ENCODE measurements at regions not wholly inside any gene's neighbourhood (a gene's known extent, or its start where the extent isn't known, plus 50 kb on each side); places are given as distances from the start of the nearest gene placed in this dataset.

DNA sequence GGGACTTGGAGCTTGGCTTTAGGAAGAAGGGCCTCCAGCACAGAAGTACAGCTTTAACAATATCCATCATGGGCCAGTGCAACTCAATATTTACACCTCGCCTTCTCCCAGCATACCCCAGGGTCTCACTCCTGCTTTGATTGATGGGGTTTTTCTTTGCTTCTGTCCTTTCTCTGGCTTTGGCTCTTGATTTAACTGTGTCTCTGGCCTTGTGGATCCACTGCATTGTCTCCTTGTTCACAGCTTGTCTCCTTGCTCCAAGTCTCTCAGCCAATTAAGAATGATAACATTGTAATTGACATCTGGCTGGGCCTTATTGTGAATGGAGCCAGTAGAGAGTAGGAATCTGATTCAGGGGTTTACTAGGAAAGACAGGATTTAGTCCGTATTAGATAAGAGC lies 1019.5 kb downstream of the TMEM182 start:
- H3K36me3 ChIP-seq (ENCODE audit: insufficient read depth, low read length): no peaks in the 10 kb centered on the region
- H2AFZ ChIP-seq (ENCODE audit: low read depth, low read length): no peak overlapping the region
- TF ChIP-seq EZH2 (IDR thresholded peaks at IDR 0.05; ENCODE audit: borderline replicate concordance, insufficient read depth, low read length, poor library complexity, severe bottlenecking) (no peak), EP300 (conservative IDR thresholded peaks at IDR 0.05; ENCODE audit: poor library complexity, severe bottlenecking) (no peak), SMC3 (conservative IDR thresholded peaks at IDR 0.05; ENCODE audit: poor library complexity) (no peak), RAD21 (conservative IDR thresholded peaks at IDR 0.05) (no peak), REST (IDR thresholded peaks at IDR 0.05; ENCODE audit: borderline replicate concordance) (no peak), TAF1 (IDR thresholded peaks at IDR 0.05; ENCODE audit: low read depth) (no peak), MXI1 (conservative IDR thresholded peaks at IDR 0.05; ENCODE audit: poor library complexity, severe bottlenecking) (no peak), POLR2AphosphoS5 (IDR thresholded peaks at IDR 0.05) (no peak)
- TF ChIP-seq, protein P1, sequence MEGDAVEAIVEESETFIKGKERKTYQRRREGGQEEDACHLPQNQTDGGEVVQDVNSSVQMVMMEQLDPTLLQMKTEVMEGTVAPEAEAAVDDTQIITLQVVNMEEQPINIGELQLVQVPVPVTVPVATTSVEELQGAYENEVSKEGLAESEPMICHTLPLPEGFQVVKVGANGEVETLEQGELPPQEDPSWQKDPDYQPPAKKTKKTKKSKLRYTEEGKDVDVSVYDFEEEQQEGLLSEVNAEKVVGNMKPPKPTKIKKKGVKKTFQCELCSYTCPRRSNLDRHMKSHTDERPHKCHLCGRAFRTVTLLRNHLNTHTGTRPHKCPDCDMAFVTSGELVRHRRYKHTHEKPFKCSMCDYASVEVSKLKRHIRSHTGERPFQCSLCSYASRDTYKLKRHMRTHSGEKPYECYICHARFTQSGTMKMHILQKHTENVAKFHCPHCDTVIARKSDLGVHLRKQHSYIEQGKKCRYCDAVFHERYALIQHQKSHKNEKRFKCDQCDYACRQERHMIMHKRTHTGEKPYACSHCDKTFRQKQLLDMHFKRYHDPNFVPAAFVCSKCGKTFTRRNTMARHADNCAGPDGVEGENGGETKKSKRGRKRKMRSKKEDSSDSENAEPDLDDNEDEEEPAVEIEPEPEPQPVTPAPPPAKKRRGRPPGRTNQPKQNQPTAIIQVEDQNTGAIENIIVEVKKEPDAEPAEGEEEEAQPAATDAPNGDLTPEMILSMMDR (IDR thresholded peaks at IDR 0.05; ENCODE audit: poor library complexity, severe bottlenecking): no peak
- no peak overlapping the region for H3K4me2 ChIP-seq (ENCODE audit: low read length)
- no peaks in the 10 kb centered on the region for H4K20me1 ChIP-seq (ENCODE audit: insufficient read depth)
- no peaks in the 10 kb centered on the region for H3F3A ChIP-seq (ENCODE audit: insufficient read depth, low read length, poor library complexity, severe bottlenecking)
- no peaks in the 10 kb centered on the region for H3K9me2 ChIP-seq (ENCODE audit: insufficient read depth, low read length)
- no peaks in the 10 kb centered on the region for H3K27me3 ChIP-seq (ENCODE audit: insufficient read depth, low read depth, low read length)
- H3K79me2 ChIP-seq (replicated peaks; ENCODE audit: insufficient read depth, low read length): no peaks in the 10 kb centered on the region
- no peak overlapping the region for H3K4me3 ChIP-seq (ENCODE audit: low read length)
- H3K9ac ChIP-seq (ENCODE audit: low read length): no peak overlapping the region
- no peak overlapping the region for H3K27ac ChIP-seq (ENCODE audit: low read length)
- no peaks in the 10 kb centered on the region for H3K9me3 ChIP-seq (ENCODE audit: low read length)

DNA sequence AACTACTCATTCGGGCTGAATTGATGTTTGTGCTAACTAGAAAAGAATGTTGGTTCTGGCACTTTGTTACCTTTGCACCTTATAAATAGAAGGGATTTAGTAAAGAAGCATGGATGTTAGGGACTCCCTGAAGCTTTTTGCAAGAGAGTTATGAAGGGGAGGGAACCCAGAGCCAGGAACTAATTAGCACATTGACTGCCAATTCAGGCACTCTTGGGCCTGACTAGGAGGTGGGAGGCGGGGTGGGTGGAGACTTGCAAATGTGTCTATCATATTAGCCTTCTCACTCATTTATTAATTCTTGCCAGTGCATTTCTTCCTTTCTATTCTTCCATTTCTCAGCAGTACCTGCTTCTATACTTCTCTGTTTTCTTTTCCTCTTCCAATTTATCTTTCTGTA lies 1022.4 kb downstream of the TMEM182 start:
- H3K27ac ChIP-seq (ENCODE audit: low read length): no peak overlapping the region

More for the DNA sequence above, 1022.4 kb downstream of the TMEM182 start:
- Histone ChIP-seq H3K36me3 (ENCODE audit: insufficient read depth, low read length) (no peaks in the 10 kb centered on the region), H3K27me3 (ENCODE audit: insufficient read depth, low read depth, low read length) (no peaks in the 10 kb centered on the region), H3K79me2 (replicated peaks; ENCODE audit: insufficient read depth, low read length) (no peaks in the 10 kb centered on the region), H4K20me1 (ENCODE audit: insufficient read depth) (no peaks in the 10 kb centered on the region), H3K9me3 (ENCODE audit: low read length) (no peaks in the 10 kb centered on the region), H2AFZ (ENCODE audit: low read depth, low read length) (no peak overlapping the region), H3K4me3 (ENCODE audit: low read length) (no peak overlapping the region), H3F3A (ENCODE audit: insufficient read depth, low read length, poor library complexity, severe bottlenecking) (peaks cover 4% of the 10 kb centered on the region), H3K9ac (ENCODE audit: low read length) (no peak overlapping the region), H3K4me2 (ENCODE audit: low read length) (no peak overlapping the region), H3K9me2 (ENCODE audit: insufficient read depth, low read length) (no peaks in the 10 kb centered on the region)
- no peak for TF ChIP-seq SMC3 (conservative IDR thresholded peaks at IDR 0.05; ENCODE audit: poor library complexity)
- no peak for TF ChIP-seq TAF1 (IDR thresholded peaks at IDR 0.05; ENCODE audit: low read depth)
- TF ChIP-seq POLR2AphosphoS5 (IDR thresholded peaks at IDR 0.05): no peak
- TF ChIP-seq RAD21 (conservative IDR thresholded peaks at IDR 0.05): no peak
- TF ChIP-seq REST (IDR thresholded peaks at IDR 0.05; ENCODE audit: borderline replicate concordance): no peak
- TF ChIP-seq EP300 (conservative IDR thresholded peaks at IDR 0.05; ENCODE audit: poor library complexity, severe bottlenecking): no peak
